Trophoblast cell (in vitro differentiated cells and primary cell): ENCODE measurements at regions not wholly inside any gene's neighbourhood (a gene's known extent, or its start where the extent isn't known, plus 50 kb on each side); places are given as distances from the start of the nearest gene placed in this dataset.

Experiments used
- DNase-seq, 2 donors: peaks; one replicate each; pipeline ENCODE4 v3.0.0-alpha.2; 2016
- H2AFZ ChIP-seq: 2 replicates; pipeline ENCODE4 v1.6.1; 2013; ENCODE audit warnings: low read length, moderate library complexity, mild to moderate bottlenecking; ENCODE audit not compliant: insufficient read depth, poor library complexity
- H2AK5ac ChIP-seq: 2 replicates; pipeline ENCODE4 v1.6.1; 2013; ENCODE audit warnings: mild to moderate bottlenecking, low read length
- H2BK120ac ChIP-seq: 2 replicates; pipeline ENCODE4 v1.6.1; 2013; ENCODE audit warnings: low read length, mild to moderate bottlenecking, moderate library complexity; ENCODE audit not compliant: insufficient read depth, poor library complexity
- H2BK12ac ChIP-seq: 2 replicates; pipeline ENCODE4 v1.6.1; 2013; ENCODE audit warnings: mild to moderate bottlenecking, low read length, moderate library complexity
- H2BK5ac ChIP-seq: 2 replicates; pipeline ENCODE4 v1.6.1; 2013; ENCODE audit warnings: low read length, low read depth, moderate library complexity, mild to moderate bottlenecking; ENCODE audit not compliant: poor library complexity
- H3K14ac ChIP-seq: 2 replicates; pipeline ENCODE4 v1.6.1; 2013; ENCODE audit warnings: mild to moderate bottlenecking, low read length
- H3K18ac ChIP-seq: 2 replicates; pipeline ENCODE4 v1.6.1; 2013; ENCODE audit warnings: mild to moderate bottlenecking, low read length
- H3K23ac ChIP-seq: 2 replicates; pipeline ENCODE4 v1.6.1; 2013; ENCODE audit warnings: low read length
- H3K27ac ChIP-seq: 2 replicates; pipeline ENCODE4 v1.5.1; 2013; ENCODE audit warnings: low read depth, mild to moderate bottlenecking, inconsistent platforms, low read length, moderate library complexity
- H3K27me3 ChIP-seq: 2 replicates; pipeline ENCODE4 v1.6.1; 2013; ENCODE audit warnings: inconsistent platforms, mild to moderate bottlenecking, low read length, moderate library complexity; ENCODE audit not compliant: insufficient read depth
- H3K36me3 ChIP-seq, 2 experiments: 1 replicate in 1 of 2; 2 replicates in 1 of 2; pipeline ENCODE4 v1.6.1; 2013; ENCODE audit warnings: low read length in 2 of 2, mild to moderate bottlenecking in 2 of 2, moderate library complexity in 1 of 2; ENCODE audit not compliant: insufficient read depth in 2 of 2, control insufficient read depth in 1 of 2
- H3K4ac ChIP-seq: 2 replicates; pipeline ENCODE4 v1.6.1; 2013; ENCODE audit warnings: low read depth, mild to moderate bottlenecking, low read length, moderate library complexity
- H3K4me1 ChIP-seq, 2 experiments: 1 replicate in 1 of 2; 2 replicates in 1 of 2; pipeline ENCODE4 v1.6.1; 2013; ENCODE audit warnings: low read length in 2 of 2, mild to moderate bottlenecking in 2 of 2, moderate library complexity in 1 of 2; ENCODE audit not compliant: insufficient read depth in 2 of 2, control insufficient read depth in 1 of 2
- H3K4me2 ChIP-seq: 2 replicates; pipeline ENCODE4 v1.6.1; 2013; ENCODE audit warnings: inconsistent platforms, mild to moderate bottlenecking, low read length, moderate library complexity
- H3K4me3 ChIP-seq: 2 replicates; pipeline ENCODE4 v1.5.1; 2013; ENCODE audit warnings: mild to moderate bottlenecking, low read depth, low read length, inconsistent platforms
- H3K79me1 ChIP-seq: one replicate; pipeline ENCODE4 v1.6.1; 2013; ENCODE audit warnings: low read length
- H3K79me2 ChIP-seq: 2 replicates; pipeline ENCODE4 v1.6.1; 2013; ENCODE audit warnings: low read length, mild to moderate bottlenecking; ENCODE audit not compliant: control insufficient read depth, insufficient read depth, poor library complexity
- H3K9ac ChIP-seq: 2 replicates; pipeline ENCODE4 v1.6.1; 2013; ENCODE audit warnings: mild to moderate bottlenecking, low read length
- H3K9me3 ChIP-seq: 2 replicates; pipeline ENCODE4 v1.6.1; 2013; ENCODE audit warnings: low read depth, mild to moderate bottlenecking, control low read depth, inconsistent platforms, low read length; ENCODE audit not compliant: insufficient read depth
- H4K12ac ChIP-seq: 2 replicates; pipeline ENCODE4 v1.6.1; 2013; ENCODE audit warnings: low read depth, mild to moderate bottlenecking, low read length, moderate library complexity
- H4K8ac ChIP-seq: 2 replicates; pipeline ENCODE4 v1.6.1; 2013; ENCODE audit warnings: low read depth, mild to moderate bottlenecking, low read length, moderate library complexity
- H4K91ac ChIP-seq: one replicate; pipeline ENCODE4 v1.6.1; 2013; ENCODE audit warnings: low read depth, mild to moderate bottlenecking, low read length, moderate library complexity
- WGBS: extraction: QIAGEN DNeasy Blood & Tissue Kit; methylation state at CpG from one replicate; pipeline ENCODE4 v1.1.7; 2013; ENCODE audit warnings: missing lambda C conversion rate; ENCODE audit not compliant: insufficient read length, insufficient coverage; ENCODE audit errors: extremely low coverage; 5-methylcytosine and 5-hydroxymethylcytosine counted together

GRCh38 chr10:130721971-130722370, 585.8 kb downstream of the GLRX3 start:
- no peak for DNase-seq
- H3K36me3 ChIP-seq = no peaks in the 10 kb centered on the region
- H3K27me3 ChIP-seq = no peaks in the 10 kb centered on the region

GRCh38 chr10:130723704-130724103, 587.5 kb downstream of the GLRX3 start:
- no peak overlapping the region for H4K12ac ChIP-seq
- H4K8ac ChIP-seq = no peak overlapping the region
- H3K27ac ChIP-seq = no peak overlapping the region
- H3K36me3 ChIP-seq = no peaks in the 10 kb centered on the region
- H3K4ac ChIP-seq = no peak overlapping the region
- no peak overlapping the region for H2AK5ac ChIP-seq
- no peak overlapping the region for H3K9ac ChIP-seq
- H3K23ac ChIP-seq = no peak overlapping the region
- peaks cover under 1% of the 10 kb centered on the region for H3K9me3 ChIP-seq
- no peak overlapping the region for H3K18ac ChIP-seq
- no peak overlapping the region for H4K91ac ChIP-seq
- no CpG with 5 or more reads among the region's 3 CpGs for WGBS
- H3K4me1 ChIP-seq = peaks cover 0 to 2% of the 10 kb centered on the region in 2 experiments
- no peak overlapping the region for H3K4me3 ChIP-seq
- H2AFZ ChIP-seq = no peak overlapping the region
- no peak for DNase-seq
- no peaks in the 10 kb centered on the region for H3K79me2 ChIP-seq
- H2BK5ac ChIP-seq = no peak overlapping the region
- no peaks in the 10 kb centered on the region for H3K79me1 ChIP-seq
- no peak overlapping the region for H3K14ac ChIP-seq
- H3K4me2 ChIP-seq = no peak overlapping the region
- no peak overlapping the region for H2BK120ac ChIP-seq
- H3K27me3 ChIP-seq = no peaks in the 10 kb centered on the region
- no peak overlapping the region for H2BK12ac ChIP-seq

More at GRCh38 chr10:130721971-130722370, 585.8 kb downstream of the GLRX3 start:
- whole genome bisulfite sequencing = no CpG with 5 or more reads among the region's 14 CpGs
- Histone ChIP-seq H3K9ac (no peak overlapping the region), H4K8ac (no peak overlapping the region), H3K4ac (no peak overlapping the region), H2BK5ac (no peak overlapping the region), H3K27ac (no peak overlapping the region), H2BK120ac (no peak overlapping the region), H3K79me2 (no peaks in the 10 kb centered on the region), H2AFZ (no peak overlapping the region), H3K18ac (no peak overlapping the region), H2BK12ac (no peak overlapping the region), H3K79me1 (no peaks in the 10 kb centered on the region), H3K4me3 (no peak overlapping the region), H3K9me3 (no peaks in the 10 kb centered on the region), H3K23ac (no peak overlapping the region), H2AK5ac (no peak overlapping the region), H3K4me1 (peaks cover 0 to 4% of the 10 kb centered on the region in 2 experiments), H4K91ac (no peak overlapping the region), H3K14ac (no peak overlapping the region), H4K12ac (no peak overlapping the region), H3K4me2 (no peak overlapping the region)

- no peak for DNase-seq
- no peak overlapping the region for H2BK5ac ChIP-seq
- H3K4me2 ChIP-seq = no peak overlapping the region
- H4K12ac ChIP-seq = no peak overlapping the region
- no peak overlapping the region for H3K4me3 ChIP-seq
- H4K8ac ChIP-seq = no peak overlapping the region
- H3K23ac ChIP-seq = no peak overlapping the region
- H3K14ac ChIP-seq = no peak overlapping the region
- no peaks in the 10 kb centered on the region for H3K27me3 ChIP-seq
- no peak overlapping the region for H2BK120ac ChIP-seq
- peak overlapping the region; percentile 0 for H3K9ac ChIP-seq
- no peak overlapping the region for H2AK5ac ChIP-seq
- no peak overlapping the region for H3K18ac ChIP-seq
- no peak overlapping the region for H3K27ac ChIP-seq
- no peaks in the 10 kb centered on the region for H3K36me3 ChIP-seq
- no CpG with 5 or more reads among the region's 7 CpGs for WGBS
- peaks cover 3% of the 10 kb centered on the region for H3K9me3 ChIP-seq
- no peak overlapping the region for H3K4ac ChIP-seq
- no peaks in the 10 kb centered on the region for H3K79me2 ChIP-seq
- H3K4me1 ChIP-seq = peaks cover 0 to 2% of the 10 kb centered on the region in 2 experiments
- H3K79me1 ChIP-seq = no peaks in the 10 kb centered on the region
- no peak overlapping the region for H4K91ac ChIP-seq
- H2AFZ ChIP-seq = no peak overlapping the region
- no peak overlapping the region for H2BK12ac ChIP-seq
Observed at GRCh38 chr10:130725474-130725970, 586.0 kb downstream of the TCERG1L start.

- no peak overlapping the region for H3K27ac ChIP-seq
- no peak overlapping the region for H2BK12ac ChIP-seq
- no peak overlapping the region for H3K14ac ChIP-seq
- no peak overlapping the region for H3K9ac ChIP-seq
- no peak overlapping the region for H3K4me3 ChIP-seq
- H4K91ac ChIP-seq = no peak overlapping the region
- no peak overlapping the region for H4K12ac ChIP-seq
- H4K8ac ChIP-seq = no peak overlapping the region
- H2AK5ac ChIP-seq = no peak overlapping the region
- no peaks in the 10 kb centered on the region for H3K36me3 ChIP-seq
- DNase-seq = no peak
- peaks cover 0 to 2% of the 10 kb centered on the region in 2 experiments for H3K4me1 ChIP-seq
- H3K9me3 ChIP-seq = peaks cover 3% of the 10 kb centered on the region
- H3K27me3 ChIP-seq = no peaks in the 10 kb centered on the region
- WGBS = no CpG with 5 or more reads among the region's 23 CpGs
- H2BK5ac ChIP-seq = no peak overlapping the region
- H3K18ac ChIP-seq = no peak overlapping the region
- H3K79me1 ChIP-seq = no peaks in the 10 kb centered on the region
- no peak overlapping the region for H3K23ac ChIP-seq
- no peak overlapping the region for H2AFZ ChIP-seq
- no peak overlapping the region for H2BK120ac ChIP-seq
- H3K79me2 ChIP-seq = no peaks in the 10 kb centered on the region
- H3K4ac ChIP-seq = no peak overlapping the region
- no peak overlapping the region for H3K4me2 ChIP-seq
Observed at GRCh38 chr10:130726996-130727725, 584.4 kb downstream of the TCERG1L start.
